NCI-H748 treated with DMSO at 0.1 percent for 48 hours (cell line): ENCODE measurements at regions not wholly inside any gene's neighbourhood (a gene's known extent, or its start where the extent isn't known, plus 50 kb on each side); places are given as distances from the start of the nearest gene placed in this dataset.
A peak's percentile ranks its signal among the peaks of the same experiment; 100 is the strongest.

ENCODE experiments used
- DNase-seq: peaks from one replicate; lab custom pipeline; 2025; lab: John Stamatoyannopoulos, UW

- no peak for DNase-seq
Observed at GRCh38 chr1:67560580-67561255, 124.3 kb upstream of the GADD45A start.

DNA sequence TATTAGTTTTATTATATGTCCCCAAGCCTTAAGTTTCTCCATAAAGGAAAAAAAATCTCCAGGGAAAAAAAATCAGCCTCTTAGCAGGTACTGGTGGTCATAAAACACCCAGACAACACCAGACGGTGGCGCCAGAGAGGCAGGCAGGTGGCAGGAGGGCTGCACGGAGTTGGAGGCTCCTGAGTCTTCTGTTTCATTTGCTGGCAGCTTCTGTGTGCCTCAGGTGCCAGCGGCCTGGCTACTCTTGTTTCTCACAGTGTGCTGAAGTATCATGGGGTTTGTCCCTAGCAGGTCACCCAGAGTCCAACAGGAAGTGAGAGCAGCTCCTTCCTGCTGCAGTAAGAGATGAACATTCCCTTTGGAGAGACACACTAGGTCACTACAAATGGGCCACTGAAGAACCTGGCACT, 123.3 kb upstream of the GADD45A start:
- DNase-seq: peak; percentile 62

DNA sequence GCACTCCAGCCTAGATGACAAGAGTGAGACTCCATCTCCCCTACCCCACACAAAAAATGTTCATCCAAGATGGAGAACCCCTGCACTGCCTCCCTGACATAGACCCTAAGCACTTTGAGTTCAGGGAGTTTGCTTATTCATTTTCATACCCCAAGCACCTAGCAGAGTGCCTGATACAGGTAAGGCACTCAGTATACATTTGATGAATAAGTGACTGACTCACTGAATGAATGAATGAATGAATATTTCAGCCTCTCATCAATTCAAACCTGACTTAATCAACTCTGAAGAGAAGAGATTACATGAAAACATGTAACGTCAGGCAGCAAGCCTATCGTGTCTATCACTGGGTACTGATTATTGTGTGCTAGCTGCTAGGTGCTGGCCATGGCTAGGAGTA, 121.3 kb upstream of the GADD45A start:
- no peak for DNase-seq

DNA sequence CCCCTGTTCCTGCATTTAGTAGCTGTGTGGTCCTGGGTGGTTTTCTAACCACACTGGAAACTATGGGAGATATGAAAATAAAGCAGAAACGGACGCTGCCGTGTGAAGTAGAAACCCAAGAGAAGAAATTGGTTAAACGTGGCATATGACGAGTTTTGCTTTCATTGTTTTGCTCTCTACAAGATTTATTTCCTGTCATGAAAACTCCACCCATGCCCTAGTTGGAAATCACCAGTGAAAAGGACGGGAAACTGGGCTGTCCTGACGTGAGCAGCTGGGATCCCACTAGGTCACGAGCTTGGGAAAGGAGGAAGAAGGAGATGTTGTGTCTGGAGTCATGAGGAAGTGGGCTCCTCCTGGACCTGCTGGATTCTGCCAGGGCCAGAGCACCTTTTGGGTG, 120.8 kb upstream of the GADD45A start:
- no peak for DNase-seq

- DNase-seq: no peak
Observed at GRCh38 chr1:67566803-67567377, 118.1 kb upstream of the GADD45A start.

- DNase-seq: no peak
Observed at GRCh38 chr1:67570486-67571143, 114.4 kb upstream of the GADD45A start.

DNA sequence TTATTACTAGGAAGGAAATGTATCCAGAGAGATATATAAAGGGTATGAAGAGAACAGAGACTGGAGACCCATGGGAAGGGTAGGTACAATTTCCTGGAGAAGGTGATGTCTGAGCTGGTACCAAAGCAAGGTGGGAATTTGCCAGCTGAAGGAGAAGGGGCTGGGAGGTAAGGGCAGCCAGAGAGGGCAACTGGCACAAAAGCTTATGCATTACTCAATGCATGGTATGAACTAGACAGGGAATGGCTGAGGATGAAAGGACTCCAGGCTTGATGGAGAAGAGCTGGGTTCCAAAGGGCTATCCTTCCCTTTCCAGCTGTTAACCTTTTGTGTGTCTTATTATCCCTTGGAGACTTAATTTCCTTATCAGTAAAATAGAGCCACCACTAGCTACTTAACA, 113.6 kb upstream of the GADD45A start:
- DNase-seq: no peak

- DNase-seq: no peak
Observed at GRCh38 chr1:67571901-67572593, 113.0 kb upstream of the GADD45A start.

- DNase-seq: no peak
Observed at GRCh38 chr1:67572594-67573221, 112.3 kb upstream of the GADD45A start.

DNA sequence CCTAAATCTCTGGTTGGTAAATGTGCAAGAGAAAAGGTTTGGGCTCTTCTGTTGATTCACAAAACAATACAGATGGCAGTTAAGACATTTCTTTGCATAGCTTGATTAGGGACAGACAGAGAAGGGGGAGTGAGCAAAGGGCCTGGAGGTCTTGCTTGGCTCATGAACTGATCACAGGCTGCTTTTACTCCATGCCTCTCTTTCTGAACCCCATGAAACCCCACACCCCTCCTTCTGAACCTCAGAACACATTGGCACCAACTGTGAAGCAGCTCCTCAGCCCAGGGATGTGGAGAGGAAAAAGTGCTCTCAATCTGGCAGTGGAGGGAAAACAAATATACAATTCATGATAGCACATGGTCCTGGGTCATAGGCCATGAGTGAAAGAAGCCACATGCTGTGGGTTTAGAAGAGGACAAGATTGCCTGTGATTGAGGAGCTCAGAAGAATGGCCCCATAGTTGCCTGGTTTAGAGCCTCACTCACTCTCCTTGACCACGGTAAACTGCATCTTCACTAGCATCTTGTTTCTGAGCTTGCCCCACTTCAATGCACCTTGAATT, 111.6 kb upstream of the GADD45A start:
- DNase-seq: no peak

DNA sequence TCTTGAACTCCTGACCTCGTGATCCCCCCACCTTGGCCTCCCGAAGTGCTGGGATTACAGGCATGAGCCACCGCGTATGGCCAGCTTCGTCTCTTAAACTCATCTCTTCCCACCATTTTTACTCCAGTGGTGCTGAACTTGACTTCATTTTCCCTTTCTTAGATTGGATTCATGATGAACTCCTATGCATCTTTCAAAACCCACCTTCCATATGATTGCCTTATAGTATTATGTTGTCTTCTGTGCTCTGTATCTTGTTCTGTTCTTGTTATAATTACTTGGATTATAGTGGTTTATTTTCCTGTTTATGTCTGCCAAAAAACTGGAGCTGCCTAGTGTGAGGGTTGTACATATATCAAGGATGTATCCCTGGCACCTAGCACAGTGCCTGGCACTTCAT, 110.8 kb upstream of the GADD45A start:
- no peak for DNase-seq

DNA sequence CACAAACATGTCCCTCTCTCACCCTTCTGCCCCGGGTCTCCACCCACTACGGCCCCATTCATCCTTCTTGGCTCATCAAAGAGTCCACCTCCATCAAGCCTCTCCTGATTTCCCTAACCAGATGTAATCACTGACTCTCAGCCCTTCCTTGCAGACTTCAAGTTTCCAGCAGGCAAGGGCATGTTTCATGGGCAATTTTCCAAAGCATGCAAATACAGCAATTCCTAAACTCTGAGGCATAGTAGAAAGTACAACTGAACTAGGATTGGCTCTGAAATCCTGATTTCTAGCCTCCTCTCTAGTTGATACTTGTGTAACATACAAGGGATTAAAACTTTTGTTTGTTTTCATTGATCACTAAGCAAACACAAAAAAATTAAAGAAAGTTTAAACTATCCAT, 109.1 kb upstream of the GADD45A start:
- no peak for DNase-seq

- no peak for DNase-seq
Observed at GRCh38 chr1:67576474-67576873, 108.5 kb upstream of the GADD45A start.

- no peak for DNase-seq
Observed at GRCh38 chr1:67577646-67578045, 107.4 kb upstream of the GADD45A start.

GRCh38 chr1:67578397-67579020, 106.5 kb upstream of the GADD45A start:
- DNase-seq: no peak

DNA sequence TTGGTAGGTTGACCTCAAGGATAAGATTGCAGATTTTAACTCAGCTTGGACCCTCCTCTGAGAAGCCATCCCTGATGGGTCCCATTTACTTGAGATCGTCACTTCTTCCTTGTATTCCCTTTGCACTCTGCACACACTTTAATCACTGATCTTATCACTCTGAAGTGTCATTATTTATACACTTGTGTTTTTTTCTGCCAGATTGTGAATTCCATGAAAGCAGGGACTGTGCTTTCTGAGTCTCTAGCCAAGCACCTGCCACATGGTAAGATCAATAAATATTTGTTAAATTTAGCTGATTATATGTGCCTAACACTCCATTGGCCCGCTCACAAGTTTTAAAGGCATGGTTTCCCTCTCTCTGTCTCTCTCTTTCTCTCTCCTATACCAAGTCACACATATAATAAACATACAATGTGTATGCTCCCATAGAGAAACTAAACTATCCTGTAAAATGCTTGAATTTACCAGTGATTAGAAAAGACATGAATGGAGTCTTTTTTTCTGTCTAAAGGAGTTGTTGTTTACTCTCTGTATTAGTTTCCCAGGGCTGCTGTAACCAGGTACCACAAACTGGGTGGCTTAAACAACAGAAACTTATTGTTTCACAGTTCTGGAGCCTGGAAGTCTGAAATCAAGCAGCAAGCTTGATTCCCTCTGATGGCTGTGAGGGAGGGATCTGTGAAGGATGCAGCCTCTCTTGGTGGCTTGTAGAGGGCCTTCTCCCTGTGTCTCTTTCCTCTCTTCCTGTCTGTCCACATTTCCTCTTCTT, 105.2 kb upstream of the GADD45A start:
- DNase-seq: no peak

DNA sequence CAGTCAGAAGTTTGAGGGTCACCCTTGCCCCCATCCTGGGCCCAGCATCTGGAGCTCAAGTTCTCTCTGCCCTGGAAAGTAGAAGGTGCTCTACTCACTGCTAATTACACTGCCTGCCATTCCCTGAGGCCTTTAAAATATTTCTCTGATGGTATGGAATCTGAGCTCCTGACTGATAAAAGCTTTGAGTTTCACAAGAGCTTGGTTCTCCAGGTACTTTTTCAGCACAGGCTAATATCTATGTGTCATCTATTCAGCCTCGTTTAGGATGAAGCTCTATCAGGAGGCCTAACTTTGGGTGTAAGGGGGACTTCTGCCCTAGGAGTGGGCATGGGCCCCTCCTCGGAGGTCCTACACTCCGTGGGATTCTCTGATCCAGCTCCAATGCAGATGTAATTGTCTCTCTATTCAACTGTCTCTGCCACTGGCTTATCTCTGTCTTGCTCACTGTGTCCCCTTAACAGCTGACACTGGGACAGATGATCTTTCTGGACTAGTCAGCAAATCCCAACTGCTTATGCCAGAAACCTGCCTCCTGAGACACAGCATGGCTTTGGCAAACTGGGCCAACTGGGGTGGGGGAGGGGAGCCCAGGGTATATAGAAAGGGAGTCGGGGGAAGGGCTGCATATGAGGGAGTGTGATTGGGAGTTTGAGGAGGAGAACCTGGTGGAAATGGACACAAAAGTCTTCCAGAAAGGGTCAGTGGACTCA, 104.2 kb upstream of the GADD45A start:
- no peak for DNase-seq

DNA sequence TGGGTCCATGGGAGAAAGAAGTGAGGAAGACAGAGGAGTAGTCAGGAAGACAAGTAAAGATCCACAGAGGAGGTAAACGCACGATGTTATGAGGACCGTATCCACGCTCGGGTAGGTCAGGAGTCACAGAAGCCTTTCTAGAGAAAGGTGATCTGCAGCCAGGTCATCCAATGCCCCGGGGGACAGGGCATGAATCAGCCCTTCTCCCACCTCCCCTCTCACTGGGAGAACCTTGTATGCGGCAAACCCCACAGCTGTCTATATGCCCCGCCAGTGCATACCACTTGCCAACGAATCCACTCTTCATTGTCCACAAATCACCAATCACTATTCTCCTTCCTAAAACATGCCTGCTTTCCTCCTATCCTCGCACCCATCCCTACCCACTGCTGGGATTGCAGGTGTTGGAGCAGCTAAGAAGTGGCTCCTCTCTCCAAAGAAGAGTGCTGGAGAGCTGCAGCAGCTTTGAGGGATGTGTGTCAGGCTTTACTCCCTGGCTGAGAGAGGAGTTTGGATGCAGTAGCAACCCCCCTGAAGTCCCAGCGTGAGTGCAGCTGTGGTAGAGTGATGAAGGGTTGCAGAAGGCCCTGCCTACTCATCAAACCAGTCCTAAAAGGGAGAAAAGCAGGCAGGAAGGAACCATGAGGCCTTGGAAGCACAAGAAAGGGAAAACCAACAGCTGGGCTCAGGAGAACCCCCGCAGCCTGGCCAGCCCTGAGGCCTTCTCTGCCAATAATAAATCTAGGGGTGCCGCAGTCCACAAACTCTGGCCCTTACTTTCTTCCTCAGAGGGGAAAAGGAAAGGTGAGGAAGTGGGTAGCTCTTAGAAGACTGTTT, 102.2 kb upstream of the GADD45A start:
- DNase-seq: no peak

- no peak for DNase-seq
Observed at GRCh38 chr1:67583462-67583950, 101.5 kb upstream of the GADD45A start.
